ENCODE measurements at regions not wholly inside any gene's neighbourhood (a gene's known extent, or its start where the extent isn't known, plus 50 kb on each side); places are given as distances from the start of the nearest gene placed in this dataset.
A peak's percentile ranks its signal among the peaks of the same experiment; 100 is the strongest.

- TF ChIP-seq CTCF (IDR thresholded peaks at IDR 0.05): no peak
- DNase-seq (no peak), ATAC-seq (peak; percentile 78)
- Histone ChIP-seq H3K4me1 (peaks cover 16% of the 10 kb centered on the region), H3K27me3 (ENCODE audit: low read depth) (no peaks in the 10 kb centered on the region), H3K4me3 (no peak overlapping the region), H3K36me3 (no peaks in the 10 kb centered on the region), H3K27ac (peak overlapping the region; percentile 37), H3K9me3 (no peaks in the 10 kb centered on the region)
- intact Hi-C loops (cut with DNase I): no loop called here
These were observed 276.5 kb upstream of the AMIGO2 start for GRCh38 chr12:47356129-47356700.

DNA sequence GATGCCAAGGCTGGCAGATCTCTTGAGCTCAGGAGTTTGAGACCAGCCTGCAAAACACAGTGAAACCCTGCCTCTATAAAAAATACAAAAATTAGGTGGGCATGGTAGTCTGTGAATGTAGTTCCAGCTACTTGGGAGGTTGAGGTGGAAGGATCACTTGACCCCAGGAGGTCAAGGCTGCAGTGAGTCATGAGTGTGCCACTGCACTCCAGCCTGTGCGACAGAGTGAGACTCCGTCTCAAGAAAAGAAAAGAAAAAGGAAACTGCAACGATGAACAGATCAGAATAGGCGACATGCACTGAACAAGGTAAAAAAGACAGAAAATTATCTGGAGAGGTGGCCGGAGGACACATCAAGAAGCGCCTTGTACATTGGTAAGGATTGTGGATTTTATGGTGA is 273.7 kb upstream of the AMIGO2 start:
- peaks cover 15% of the 10 kb centered on the region for H3K4me1 ChIP-seq
- no peaks in the 10 kb centered on the region for H3K9me3 ChIP-seq
- no peak overlapping the region for H3K27ac ChIP-seq
- intact Hi-C loops (cut with DNase I): no loop called here
- no peaks in the 10 kb centered on the region for H3K27me3 ChIP-seq (ENCODE audit: low read depth)
- no peak for TF ChIP-seq CTCF (IDR thresholded peaks at IDR 0.05)
- no peaks in the 10 kb centered on the region for H3K36me3 ChIP-seq
- H3K4me3 ChIP-seq: no peak overlapping the region
- DNase-seq (no peak), ATAC-seq (no peak)

DNA sequence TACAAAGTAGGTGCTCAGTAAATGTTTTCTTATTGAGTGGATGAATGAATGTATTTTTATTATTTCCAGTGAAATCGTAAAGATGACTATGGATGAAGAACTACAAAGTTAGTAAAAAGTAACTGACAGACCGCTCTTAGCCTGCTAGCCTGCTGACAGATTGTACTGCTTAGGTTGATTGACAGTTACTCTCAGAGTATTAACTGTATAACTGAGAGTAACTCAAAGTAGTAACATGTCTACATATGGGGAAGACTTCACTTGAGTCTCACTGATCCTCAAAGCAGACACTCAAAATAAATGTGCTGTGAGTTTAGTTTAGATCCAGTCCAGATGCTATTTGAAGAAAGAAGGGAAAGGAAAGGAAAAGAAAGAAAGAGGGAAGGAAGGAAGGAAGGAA is 272.3 kb upstream of the AMIGO2 start:
- no peak for DNase-seq
- Histone ChIP-seq H3K4me3 (no peak overlapping the region), H3K4me1 (peaks cover 14% of the 10 kb centered on the region), H3K36me3 (no peaks in the 10 kb centered on the region), H3K27me3 (ENCODE audit: low read depth) (no peaks in the 10 kb centered on the region), H3K9me3 (no peaks in the 10 kb centered on the region), H3K27ac (no peak overlapping the region)
- intact Hi-C loops (cut with DNase I): no loop called here
- TF ChIP-seq CTCF (IDR thresholded peaks at IDR 0.05): no peak
- ATAC-seq: no peak

DNA sequence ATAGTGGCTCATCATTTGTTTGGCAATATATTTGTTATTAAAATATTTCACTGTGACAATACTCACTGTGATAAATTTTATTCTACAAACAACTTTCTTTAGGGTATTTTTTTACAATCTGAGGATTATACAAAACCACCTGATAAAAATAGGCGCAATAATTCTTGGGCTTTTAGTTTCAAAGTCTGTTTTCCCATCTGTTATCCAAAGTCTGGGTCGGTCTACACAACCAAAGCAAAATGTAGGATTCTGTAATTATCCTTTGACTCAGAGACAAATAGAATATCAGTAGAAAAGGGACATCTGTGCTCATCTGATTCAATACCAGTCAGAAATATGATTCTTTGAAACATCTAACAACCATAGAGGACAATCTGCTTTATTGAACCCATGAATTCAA is 271.8 kb upstream of the AMIGO2 start:
- intact Hi-C loops (cut with DNase I): no loop called here
- Histone ChIP-seq H3K27me3 (ENCODE audit: low read depth) (no peaks in the 10 kb centered on the region), H3K9me3 (no peaks in the 10 kb centered on the region), H3K4me3 (no peak overlapping the region), H3K36me3 (no peaks in the 10 kb centered on the region), H3K4me1 (peaks cover 9% of the 10 kb centered on the region), H3K27ac (no peak overlapping the region)
- no peak for ATAC-seq
- DNase-seq: no peak
- no peak for TF ChIP-seq CTCF (IDR thresholded peaks at IDR 0.05)

GRCh38 chr12:47350062-47350408 is 270.3 kb upstream of the AMIGO2 start:
- Histone ChIP-seq H3K4me1 (peaks cover 8% of the 10 kb centered on the region), H3K27ac (no peak overlapping the region), H3K36me3 (no peaks in the 10 kb centered on the region), H3K9me3 (no peaks in the 10 kb centered on the region), H3K4me3 (no peak overlapping the region), H3K27me3 (ENCODE audit: low read depth) (no peaks in the 10 kb centered on the region)
- DNase-seq (no peak), ATAC-seq (no peak)
- TF ChIP-seq CTCF (IDR thresholded peaks at IDR 0.05): no peak
- intact Hi-C loops (cut with DNase I): no loop called here
